Liver (tissue), 8 donors: ENCODE measurements at regions not wholly inside any gene's neighbourhood (a gene's known extent, or its start where the extent isn't known, plus 50 kb on each side); places are given as distances from the start of the nearest gene placed in this dataset.

Source experiments
- DNase-seq: peaks from one replicate; pipeline ENCODE4 v3.0.0-alpha.2; 2017; ENCODE audit warnings: low spot score
- H3K27ac ChIP-seq, 2 donors: one replicate each; pipeline ENCODE4 v1.7.0; 2013; ENCODE audit warnings: inconsistent platforms in 2 of 2, low read length in 2 of 2, control low read depth in 1 of 2, low read depth in 1 of 2, mild to moderate bottlenecking in 1 of 2
- H3K27me3 ChIP-seq, 4 donors: one replicate each; pipeline versions ENCODE4 v1.6.1 to v1.7.0; 2013; ENCODE audit warnings: low read length in 3 of 4, inconsistent platforms in 1 of 4, mild to moderate bottlenecking in 1 of 4, moderate library complexity in 1 of 4; ENCODE audit not compliant: control insufficient read depth in 4 of 4, insufficient read depth in 4 of 4
- H3K36me3 ChIP-seq, 4 donors: one replicate each; pipeline versions ENCODE4 v1.6.1 to v1.7.0; 2013; ENCODE audit warnings: low read length in 3 of 4, mild to moderate bottlenecking in 3 of 4, low read depth in 1 of 4, moderate library complexity in 1 of 4; ENCODE audit not compliant: control insufficient read depth in 4 of 4, insufficient read depth in 3 of 4
- H3K4me1 ChIP-seq, 4 donors: one replicate each; pipeline versions ENCODE4 v1.6.1 to v1.7.0; 2013; ENCODE audit warnings: low read length in 3 of 4, mild to moderate bottlenecking in 3 of 4, moderate library complexity in 1 of 4; ENCODE audit not compliant: control insufficient read depth in 4 of 4, insufficient read depth in 4 of 4
- H3K4me3 ChIP-seq, 3 donors: one replicate each; pipeline versions ENCODE4 v1.6.1 to v1.7.0; 2013; ENCODE audit warnings: low read length in 3 of 3, control low read depth in 1 of 3, low read depth in 1 of 3, mild to moderate bottlenecking in 1 of 3
- H3K9ac ChIP-seq, 2 donors: one replicate each; pipeline ENCODE4 v1.7.0; 2013; ENCODE audit warnings: low read length in 2 of 2, mild to moderate bottlenecking in 2 of 2, moderate library complexity in 2 of 2, control low read depth in 1 of 2, low read depth in 1 of 2
- H3K9me3 ChIP-seq, 4 donors: one replicate each; pipeline versions ENCODE4 v1.6.1 to v1.7.0; 2013; ENCODE audit warnings: low read length in 3 of 4; ENCODE audit not compliant: control insufficient read depth in 4 of 4
- EGR1 ChIP-seq, 2 donors: IDR thresholded peaks; 2 replicates each; pipeline ENCODE4 v1.6.1; 2016 to 2018; ENCODE audit warnings: antibody characterized with exemption in 2 of 2, low read depth in 2 of 2
- GABPA ChIP-seq, 2 donors: IDR thresholded peaks in 1 of 2; conservative IDR thresholded peaks in 1 of 2; 2 replicates each; pipeline ENCODE4 v1.6.1; 2016; ENCODE audit warnings: antibody characterized with exemption in 2 of 2, mild to moderate bottlenecking in 1 of 2, moderate library complexity in 1 of 2
- HNF4A ChIP-seq, 2 donors: conservative IDR thresholded peaks; 2 replicates each; pipeline ENCODE4 v1.6.1; 2016; ENCODE audit warnings: antibody characterized with exemption in 2 of 2, mild to moderate bottlenecking in 2 of 2
- JUND ChIP-seq, 2 donors: IDR thresholded peaks; 2 replicates each; pipeline ENCODE4 v1.6.1; 2016; ENCODE audit warnings: antibody characterized with exemption in 2 of 2
- YY1 ChIP-seq: IDR thresholded peaks from 2 replicates; pipeline ENCODE4 v1.6.1; 2016; ENCODE audit warnings: antibody characterized with exemption, mild to moderate bottlenecking
- WGBS: extraction: QIAGEN DNeasy Blood & Tissue Kit; methylation state at CpG from one replicate; pipeline ENCODE4 v1.1.7; 2013; 5-methylcytosine and 5-hydroxymethylcytosine counted together
- TF ChIP-seq, protein P1 (sequence below): IDR thresholded peaks from 2 replicates; pipeline ENCODE4 v1.6.1; 2016; ENCODE audit warnings: antibody characterized with exemption
- TF ChIP-seq, protein P2 (sequence below): IDR thresholded peaks from 2 replicates; pipeline ENCODE4 v1.6.1; 2016; ENCODE audit warnings: antibody characterized with exemption, mild to moderate bottlenecking
- TF ChIP-seq, protein P3 (sequence below): fragments of 150-350 bp; IDR thresholded peaks from 2 replicates; pipeline ENCODE4 v1.5.1; 2017; ENCODE audit warnings: improper control_type of control experiment, low read depth, low read length; ENCODE audit not compliant: missing input control
- donor health status: healthy.
- donor health status: healthy.
- donor health status: healthy.
- donor health status: healthy.
- donor health status: healthy.

DNA sequence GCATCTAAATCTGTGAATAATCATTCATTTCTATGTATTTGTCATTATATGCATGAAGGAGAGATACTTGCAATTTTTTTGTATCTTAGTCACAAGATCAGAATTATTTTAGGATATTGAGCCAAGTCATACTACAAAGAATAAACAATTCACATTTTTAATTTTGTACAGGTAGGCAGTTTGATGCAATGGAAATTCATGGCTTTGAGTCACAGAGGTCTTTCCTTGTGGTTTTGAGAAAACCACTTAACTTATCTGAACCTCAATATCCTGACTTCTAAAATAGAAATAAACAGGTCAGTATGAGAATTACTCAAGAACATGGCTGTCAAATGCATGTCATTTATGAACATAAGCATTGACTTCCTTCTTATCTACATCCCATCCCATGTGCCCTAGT, 221.4 kb upstream of the SLC10A2 start:
- H3K36me3 ChIP-seq: no peaks in the 10 kb centered on the region
- H3K27ac ChIP-seq: no peak overlapping the region
- no peak overlapping the region for H3K9ac ChIP-seq
- no peaks in the 10 kb centered on the region for H3K9me3 ChIP-seq
- TF ChIP-seq JUND (IDR thresholded peaks at IDR 0.05) (no peak), YY1 (no peak), EGR1 (IDR thresholded peaks at IDR 0.05; ENCODE audit: low read depth in 2 of 2) (no peak), GABPA (IDR thresholded peaks at IDR 0.05 in 1 of 2, conservative IDR thresholded peaks at IDR 0.05 in 1 of 2) (no peak)
- TF ChIP-seq, protein P1, sequence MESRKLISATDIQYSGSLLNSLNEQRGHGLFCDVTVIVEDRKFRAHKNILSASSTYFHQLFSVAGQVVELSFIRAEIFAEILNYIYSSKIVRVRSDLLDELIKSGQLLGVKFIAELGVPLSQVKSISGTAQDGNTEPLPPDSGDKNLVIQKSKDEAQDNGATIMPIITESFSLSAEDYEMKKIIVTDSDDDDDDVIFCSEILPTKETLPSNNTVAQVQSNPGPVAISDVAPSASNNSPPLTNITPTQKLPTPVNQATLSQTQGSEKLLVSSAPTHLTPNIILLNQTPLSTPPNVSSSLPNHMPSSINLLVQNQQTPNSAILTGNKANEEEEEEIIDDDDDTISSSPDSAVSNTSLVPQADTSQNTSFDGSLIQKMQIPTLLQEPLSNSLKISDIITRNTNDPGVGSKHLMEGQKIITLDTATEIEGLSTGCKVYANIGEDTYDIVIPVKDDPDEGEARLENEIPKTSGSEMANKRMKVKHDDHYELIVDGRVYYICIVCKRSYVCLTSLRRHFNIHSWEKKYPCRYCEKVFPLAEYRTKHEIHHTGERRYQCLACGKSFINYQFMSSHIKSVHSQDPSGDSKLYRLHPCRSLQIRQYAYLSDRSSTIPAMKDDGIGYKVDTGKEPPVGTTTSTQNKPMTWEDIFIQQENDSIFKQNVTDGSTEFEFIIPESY: no peak
- TF ChIP-seq, protein P2, sequence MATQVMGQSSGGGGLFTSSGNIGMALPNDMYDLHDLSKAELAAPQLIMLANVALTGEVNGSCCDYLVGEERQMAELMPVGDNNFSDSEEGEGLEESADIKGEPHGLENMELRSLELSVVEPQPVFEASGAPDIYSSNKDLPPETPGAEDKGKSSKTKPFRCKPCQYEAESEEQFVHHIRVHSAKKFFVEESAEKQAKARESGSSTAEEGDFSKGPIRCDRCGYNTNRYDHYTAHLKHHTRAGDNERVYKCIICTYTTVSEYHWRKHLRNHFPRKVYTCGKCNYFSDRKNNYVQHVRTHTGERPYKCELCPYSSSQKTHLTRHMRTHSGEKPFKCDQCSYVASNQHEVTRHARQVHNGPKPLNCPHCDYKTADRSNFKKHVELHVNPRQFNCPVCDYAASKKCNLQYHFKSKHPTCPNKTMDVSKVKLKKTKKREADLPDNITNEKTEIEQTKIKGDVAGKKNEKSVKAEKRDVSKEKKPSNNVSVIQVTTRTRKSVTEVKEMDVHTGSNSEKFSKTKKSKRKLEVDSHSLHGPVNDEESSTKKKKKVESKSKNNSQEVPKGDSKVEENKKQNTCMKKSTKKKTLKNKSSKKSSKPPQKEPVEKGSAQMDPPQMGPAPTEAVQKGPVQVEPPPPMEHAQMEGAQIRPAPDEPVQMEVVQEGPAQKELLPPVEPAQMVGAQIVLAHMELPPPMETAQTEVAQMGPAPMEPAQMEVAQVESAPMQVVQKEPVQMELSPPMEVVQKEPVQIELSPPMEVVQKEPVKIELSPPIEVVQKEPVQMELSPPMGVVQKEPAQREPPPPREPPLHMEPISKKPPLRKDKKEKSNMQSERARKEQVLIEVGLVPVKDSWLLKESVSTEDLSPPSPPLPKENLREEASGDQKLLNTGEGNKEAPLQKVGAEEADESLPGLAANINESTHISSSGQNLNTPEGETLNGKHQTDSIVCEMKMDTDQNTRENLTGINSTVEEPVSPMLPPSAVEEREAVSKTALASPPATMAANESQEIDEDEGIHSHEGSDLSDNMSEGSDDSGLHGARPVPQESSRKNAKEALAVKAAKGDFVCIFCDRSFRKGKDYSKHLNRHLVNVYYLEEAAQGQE: no peak
- TF ChIP-seq, protein P3, sequence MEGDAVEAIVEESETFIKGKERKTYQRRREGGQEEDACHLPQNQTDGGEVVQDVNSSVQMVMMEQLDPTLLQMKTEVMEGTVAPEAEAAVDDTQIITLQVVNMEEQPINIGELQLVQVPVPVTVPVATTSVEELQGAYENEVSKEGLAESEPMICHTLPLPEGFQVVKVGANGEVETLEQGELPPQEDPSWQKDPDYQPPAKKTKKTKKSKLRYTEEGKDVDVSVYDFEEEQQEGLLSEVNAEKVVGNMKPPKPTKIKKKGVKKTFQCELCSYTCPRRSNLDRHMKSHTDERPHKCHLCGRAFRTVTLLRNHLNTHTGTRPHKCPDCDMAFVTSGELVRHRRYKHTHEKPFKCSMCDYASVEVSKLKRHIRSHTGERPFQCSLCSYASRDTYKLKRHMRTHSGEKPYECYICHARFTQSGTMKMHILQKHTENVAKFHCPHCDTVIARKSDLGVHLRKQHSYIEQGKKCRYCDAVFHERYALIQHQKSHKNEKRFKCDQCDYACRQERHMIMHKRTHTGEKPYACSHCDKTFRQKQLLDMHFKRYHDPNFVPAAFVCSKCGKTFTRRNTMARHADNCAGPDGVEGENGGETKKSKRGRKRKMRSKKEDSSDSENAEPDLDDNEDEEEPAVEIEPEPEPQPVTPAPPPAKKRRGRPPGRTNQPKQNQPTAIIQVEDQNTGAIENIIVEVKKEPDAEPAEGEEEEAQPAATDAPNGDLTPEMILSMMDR: no peak
- DNase-seq: no peak
- H3K4me3 ChIP-seq: no peak overlapping the region
- peaks cover 0 to 5% (median 0%) of the 10 kb centered on the region in 4 donors for H3K27me3 ChIP-seq
- no peaks in the 10 kb centered on the region for H3K4me1 ChIP-seq

DNA sequence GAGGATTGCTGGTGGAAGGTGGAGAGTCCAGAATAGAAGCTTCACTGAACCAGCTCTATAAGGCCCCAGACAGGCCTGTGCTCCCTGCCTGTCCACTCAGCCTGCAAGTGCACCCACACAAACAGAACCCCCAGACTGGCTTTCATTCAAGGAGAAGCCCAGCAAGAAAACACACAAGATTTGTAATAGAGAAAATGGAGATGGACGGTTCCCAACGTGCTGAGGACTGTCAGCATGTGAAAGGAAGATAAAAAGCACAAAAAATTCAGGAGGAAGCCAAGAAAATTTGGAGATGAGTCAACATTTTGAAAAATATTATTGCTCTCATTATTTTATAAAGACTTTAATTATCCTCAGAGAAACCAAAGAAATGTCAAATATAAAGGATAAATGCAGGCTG, 218.2 kb upstream of the SLC10A2 start:
- H3K9me3 ChIP-seq: no peaks in the 10 kb centered on the region
- H3K4me1 ChIP-seq: no peaks in the 10 kb centered on the region
- no peak overlapping the region for H3K27ac ChIP-seq
- H3K9ac ChIP-seq: no peak overlapping the region
- peaks cover 0 to 7% (median 0%) of the 10 kb centered on the region in 4 donors for H3K27me3 ChIP-seq
- no peak for DNase-seq
- H3K36me3 ChIP-seq: no peaks in the 10 kb centered on the region
- TF ChIP-seq, protein P3: no peak
- TF ChIP-seq EGR1 (IDR thresholded peaks at IDR 0.05; ENCODE audit: low read depth in 2 of 2) (no peak), HNF4A (conservative IDR thresholded peaks at IDR 0.05) (no peak)
- no peak overlapping the region for H3K4me3 ChIP-seq
- WGBS: 65% methylated on average over 2 of the region's 2 CpGs
